Fibroblast of the conjunctiva (primary cell): ENCODE measurements at regions not wholly inside any gene's neighbourhood (a gene's known extent, or its start where the extent isn't known, plus 50 kb on each side); places are given as distances from the start of the nearest gene placed in this dataset.

Experiments
- DNase-seq: peaks from one replicate; pipeline ENCODE4 v3.0.0-alpha.2; 2010; ENCODE audit warnings: low read depth

DNA sequence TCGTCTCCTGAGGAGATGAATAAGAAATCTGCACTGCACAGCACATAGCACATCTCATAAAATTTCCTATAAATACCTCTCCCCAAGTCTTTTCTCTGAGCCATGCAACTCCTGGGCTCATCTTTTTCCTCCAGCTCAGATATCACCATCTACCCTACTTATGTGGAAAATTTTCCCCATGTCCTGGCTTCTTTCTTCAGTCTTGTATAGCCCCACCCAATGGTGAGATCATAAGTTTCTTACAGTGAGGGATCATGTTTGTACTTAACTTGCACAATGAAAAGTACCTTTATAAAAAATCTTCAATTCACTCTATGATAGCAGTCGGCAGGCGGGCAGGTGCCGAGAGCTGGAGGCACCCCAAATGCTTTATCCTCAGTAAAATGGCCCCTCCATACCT is 198.6 kb upstream of the S100G start:
- no peak for DNase-seq

DNA sequence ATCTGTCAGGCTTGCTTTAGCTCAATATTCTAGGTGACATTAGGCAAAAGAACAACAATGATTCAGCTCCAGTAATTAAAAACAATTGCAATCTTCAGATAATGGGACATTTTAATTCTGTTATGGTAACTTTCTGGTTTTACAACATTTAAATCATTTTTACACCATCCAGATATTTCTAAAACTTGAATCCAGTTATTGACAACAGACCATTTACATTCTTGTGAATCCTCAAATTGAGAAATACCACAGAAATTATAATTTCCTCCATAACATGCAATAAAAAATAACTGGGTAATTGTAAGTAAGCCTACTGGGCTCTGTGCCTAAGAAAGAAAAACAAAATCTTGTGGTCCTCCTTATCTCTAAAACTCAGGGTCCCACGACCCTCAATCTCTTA is 195.0 kb upstream of the S100G start:
- DNase-seq = no peak

DNA sequence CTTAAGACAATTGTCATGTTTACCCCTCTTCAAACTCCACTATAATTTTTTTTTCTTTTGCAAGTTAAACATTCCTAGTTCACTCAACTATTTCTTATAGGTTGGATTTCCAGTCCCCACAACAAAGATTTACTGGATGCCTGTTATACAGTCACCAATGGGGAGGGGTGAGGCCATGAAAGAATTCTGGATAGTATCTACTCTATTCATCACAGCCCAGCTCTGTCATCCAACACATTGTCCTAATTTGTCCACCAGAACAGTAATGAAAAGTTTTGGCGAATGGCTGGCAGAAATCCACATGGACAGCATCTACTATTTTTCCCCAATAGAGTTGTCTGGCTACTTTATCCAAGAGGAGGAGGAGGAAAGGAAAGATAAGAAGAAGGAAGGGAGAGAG is 192.7 kb upstream of the S100G start:
- DNase-seq = no peak

DNA sequence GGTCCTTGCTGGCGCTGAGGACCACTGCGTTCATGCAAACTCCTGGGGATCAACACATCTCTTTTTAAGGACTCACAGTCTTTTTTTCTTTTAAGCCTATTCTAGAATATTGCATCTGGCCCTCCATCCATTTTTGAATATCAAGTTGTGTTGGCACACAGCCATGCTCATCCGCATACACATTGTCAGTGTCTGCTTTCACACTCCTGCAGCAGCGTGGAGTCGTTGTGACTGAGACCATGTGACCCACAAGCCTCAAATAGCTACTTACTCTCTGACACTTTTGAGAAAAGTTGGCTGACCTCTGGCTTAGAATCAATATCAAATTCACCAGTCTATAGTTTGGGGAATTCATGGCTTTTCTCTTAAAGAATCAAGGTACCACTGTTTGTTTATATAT is 191.8 kb upstream of the S100G start:
- DNase-seq = no peak

DNA sequence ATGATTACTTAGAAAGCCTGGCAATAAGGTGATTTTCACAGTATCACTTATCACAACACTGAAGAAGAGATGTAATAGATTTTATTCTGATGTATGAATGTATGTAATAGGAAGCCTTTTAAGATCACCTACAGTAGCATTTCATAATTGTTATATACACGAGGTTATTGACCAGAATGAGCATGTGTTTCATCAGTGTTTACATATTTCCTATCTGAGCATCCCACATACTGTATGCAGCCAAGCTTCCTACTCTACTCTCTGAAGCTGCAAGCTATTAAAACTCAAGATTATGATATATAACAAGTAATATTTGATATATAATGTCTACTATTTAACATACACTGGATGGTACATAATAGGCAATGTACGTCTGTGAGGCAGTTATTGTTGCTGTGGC is 190.9 kb upstream of the S100G start:
- DNase-seq = no peak

DNA sequence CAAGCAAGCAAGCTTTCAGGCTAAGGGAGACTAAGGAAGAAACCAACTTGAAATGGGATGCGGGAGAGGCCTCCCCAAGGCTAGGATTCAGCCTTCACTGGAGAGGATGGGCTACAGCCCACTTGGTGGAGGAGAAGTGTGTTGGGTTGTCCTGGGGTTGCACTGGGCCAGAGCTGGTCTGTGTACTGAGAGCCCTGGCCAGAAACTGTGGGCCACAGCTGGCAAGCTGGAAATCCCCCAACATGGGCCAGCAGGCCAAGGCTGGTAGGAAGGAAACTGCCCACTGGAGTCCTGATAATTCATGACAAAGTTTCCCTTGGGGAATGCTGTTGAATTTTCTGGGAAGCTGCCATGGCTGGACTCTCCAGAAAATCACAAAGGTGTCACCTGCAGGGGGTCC is 188.0 kb upstream of the S100G start:
- no peak for DNase-seq

DNA sequence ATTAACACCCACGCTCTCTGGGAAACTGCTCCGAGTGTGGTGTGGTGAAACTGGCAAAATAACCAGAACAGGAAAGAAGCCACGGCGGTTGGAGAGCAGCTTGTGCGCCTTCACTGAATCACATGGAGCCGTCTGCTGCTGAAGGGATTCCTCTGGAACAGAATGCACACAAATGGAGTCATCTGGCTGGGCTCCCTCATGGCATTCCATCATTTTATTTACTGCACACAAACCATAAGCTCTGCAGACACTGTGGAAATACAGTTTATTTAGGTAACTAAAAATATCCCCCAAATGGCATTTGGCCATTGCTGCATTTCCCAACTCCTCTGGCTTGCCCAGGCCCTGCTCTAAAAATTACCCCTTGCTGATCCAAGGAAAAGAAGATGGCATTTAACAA is 187.0 kb upstream of the S100G start:
- DNase-seq = peak; percentile 32

DNA sequence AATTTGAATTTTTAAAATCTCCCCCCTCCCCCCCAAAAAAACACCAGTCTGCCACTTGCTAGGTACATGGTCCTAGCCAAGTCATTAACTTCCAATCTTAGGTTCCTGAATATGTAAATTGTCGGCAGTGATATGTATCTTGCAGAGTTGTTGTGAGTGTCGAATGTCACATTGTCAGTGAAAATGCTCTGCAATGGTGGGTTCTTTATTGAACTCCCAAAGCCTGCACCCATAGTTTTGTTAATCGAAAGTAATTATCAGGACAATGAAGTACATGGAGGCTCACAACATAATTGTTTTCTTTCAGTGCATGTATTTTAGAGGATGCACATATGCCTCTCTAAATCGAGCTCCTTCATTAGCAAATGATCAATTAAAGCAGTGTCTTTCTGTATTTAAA is 185.6 kb upstream of the S100G start:
- DNase-seq = no peak

DNA sequence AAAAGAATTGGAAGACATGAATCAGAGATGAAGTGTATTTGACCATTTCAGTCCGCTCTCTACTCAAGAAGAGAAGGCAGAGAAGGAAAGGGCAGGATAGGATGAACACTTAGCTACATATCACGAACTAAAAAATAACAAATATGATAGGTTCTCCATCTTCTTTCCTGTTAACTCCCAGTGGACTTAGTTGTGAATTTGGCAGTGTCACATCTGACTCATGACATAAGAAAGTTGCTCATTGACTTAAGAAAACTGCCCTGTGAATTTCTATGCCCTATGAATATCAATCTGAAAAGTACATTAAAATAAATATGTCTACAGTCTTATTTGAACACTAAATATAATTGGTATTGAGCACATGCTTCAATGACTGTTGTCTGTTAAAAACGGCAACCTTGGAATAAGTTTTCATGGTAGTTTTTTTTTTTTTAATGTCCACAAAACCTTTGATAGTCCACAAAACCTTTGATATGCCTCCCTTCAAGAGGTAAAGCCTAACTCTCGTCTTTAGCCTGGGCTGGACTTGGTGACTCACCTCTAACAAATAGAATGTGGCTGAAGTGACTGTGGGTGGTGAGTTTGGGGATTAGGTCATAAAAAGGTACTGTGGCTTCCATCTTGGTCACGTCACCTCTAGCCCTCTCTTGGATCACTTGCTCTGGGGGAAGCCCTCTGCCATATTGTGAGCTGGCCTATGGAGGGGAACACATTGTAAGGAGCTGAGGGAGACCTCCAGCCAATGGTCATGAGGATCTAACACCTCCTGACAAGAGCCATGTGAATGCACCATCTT is 184.7 kb upstream of the S100G start:
- no peak for DNase-seq

DNA sequence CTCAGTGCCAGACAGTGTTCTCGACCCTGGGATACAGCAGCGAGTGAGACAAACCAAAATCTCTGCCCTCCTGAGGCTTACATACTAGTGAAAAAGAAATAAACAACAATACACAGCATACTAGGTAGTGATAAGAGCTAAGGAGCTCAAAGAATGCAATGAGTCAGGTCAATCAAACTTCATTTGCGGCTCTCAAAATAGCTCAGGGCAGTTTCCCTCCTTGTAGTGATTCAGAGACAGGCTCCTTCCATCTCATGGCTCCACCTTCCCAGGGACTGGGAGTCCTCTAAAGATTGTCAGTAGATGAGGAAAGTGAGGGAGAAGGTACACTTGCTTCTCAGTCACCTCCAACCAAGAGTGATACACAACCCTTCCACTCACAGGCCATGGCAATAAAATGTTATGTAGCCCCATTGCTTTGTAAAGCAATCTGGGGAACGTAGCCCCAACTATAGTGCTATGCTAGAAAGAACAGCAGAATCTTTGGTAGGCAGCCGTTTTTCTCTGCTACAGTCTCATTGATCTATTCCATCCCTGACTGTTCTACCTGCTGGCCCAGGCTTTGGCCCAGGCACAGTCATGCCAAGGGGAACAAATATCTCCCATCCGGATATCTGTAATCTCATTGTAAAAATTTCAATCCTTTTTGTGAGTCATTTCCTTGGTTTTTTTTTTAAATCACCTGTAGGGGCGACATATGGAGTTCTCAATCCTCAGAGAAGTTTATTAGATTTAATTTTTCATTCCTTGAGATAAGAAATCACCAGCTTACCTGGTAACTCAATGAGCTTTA is 183.1 kb upstream of the S100G start:
- no peak for DNase-seq

DNA sequence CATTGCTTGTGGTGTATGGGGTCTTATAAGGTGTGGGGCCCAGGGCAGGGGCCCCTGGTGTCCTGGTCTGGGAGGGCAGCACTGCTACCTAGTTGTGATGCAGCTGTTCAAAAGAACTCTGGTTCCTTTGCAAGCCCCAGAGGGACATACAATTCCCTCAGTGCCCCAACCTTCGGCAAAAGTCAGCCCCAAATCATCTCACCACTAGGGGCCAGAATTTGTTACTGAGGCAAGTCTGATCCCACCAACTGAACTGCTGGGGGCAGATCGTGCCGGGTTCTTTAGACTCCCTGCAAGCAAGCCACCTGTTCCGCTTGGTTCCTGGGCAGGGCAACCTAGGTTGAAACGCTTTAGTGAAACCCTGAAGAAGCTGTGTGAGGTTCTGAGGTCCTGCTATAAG is 180.1 kb upstream of the S100G start:
- no peak for DNase-seq

DNA sequence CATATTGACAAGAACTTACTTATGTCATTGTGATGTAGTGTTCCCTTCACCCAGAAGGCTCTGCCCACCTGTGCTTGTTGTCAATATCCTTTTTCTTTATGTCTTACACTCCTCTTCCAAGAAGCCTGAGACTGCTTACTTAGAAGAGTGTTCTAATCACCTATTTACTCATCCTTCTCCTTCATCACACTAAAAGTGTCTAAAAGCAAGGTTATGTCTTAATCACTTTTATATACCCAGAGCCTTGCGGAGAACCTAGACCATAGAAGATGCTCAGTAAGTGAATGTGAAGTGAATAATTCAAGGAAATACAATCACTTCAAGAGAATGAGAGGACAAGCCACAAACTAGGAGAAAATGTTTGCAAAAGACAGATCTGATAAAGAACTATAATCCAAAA is 177.6 kb upstream of the S100G start:
- no peak for DNase-seq

DNA sequence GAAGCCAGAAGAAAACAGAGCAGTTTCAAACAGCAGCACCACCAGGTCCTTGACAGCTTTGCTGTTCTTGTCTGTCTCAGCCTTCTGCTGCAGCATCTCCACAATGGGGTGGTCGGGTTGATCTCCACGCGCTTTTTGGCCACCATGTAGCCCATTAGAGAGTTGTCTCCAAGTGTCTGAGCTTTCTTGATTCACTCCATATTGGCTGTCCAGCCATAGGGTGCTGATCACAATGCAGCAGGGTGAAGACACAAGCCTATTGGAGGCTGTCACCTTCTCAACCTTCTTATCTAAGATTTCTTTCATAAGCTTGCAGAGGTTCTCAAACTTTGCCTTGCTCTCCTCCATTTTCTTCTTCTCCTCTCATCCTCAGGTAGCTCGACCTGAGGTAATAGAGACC is 175.4 kb upstream of the S100G start:
- DNase-seq = no peak

DNA sequence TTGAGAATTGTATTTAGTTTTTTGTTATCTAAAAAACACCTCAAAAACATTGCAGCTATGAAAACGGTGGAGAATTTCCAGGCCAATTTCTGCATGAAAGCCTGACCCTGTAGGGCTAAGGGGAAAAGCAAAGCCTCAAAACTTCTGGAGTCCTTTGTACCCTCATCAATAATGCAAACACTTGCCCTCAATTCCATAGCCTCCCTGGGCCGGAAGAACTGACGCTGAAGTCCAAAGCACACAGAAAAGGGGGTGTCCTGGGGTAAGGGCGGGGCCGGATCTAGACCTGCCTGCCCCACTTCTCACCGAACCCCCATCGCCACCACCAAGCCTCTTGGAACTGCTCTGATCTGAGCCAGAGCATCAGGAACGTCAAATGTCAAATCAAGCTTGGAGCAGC is 173.9 kb upstream of the S100G start:
- DNase-seq = no peak

DNA sequence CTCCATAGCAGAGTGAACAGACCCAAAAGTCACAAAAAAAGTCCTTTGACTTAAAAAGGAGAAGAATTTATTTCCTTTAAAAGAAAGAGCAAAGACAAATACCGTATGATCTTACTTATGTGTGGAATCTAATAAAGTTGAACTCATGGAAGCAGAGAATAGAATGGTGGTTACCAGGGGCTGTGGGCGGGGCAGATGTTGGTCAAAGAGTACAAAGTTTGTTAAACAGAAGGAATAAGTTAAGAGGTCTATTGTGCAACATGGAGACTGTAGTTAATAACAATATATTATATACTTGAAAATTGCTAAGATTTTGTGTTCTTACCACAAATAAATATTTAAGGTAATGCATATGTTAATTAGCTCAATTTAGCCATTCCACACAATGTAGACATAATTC is 173.3 kb upstream of the S100G start:
- DNase-seq = no peak

DNA sequence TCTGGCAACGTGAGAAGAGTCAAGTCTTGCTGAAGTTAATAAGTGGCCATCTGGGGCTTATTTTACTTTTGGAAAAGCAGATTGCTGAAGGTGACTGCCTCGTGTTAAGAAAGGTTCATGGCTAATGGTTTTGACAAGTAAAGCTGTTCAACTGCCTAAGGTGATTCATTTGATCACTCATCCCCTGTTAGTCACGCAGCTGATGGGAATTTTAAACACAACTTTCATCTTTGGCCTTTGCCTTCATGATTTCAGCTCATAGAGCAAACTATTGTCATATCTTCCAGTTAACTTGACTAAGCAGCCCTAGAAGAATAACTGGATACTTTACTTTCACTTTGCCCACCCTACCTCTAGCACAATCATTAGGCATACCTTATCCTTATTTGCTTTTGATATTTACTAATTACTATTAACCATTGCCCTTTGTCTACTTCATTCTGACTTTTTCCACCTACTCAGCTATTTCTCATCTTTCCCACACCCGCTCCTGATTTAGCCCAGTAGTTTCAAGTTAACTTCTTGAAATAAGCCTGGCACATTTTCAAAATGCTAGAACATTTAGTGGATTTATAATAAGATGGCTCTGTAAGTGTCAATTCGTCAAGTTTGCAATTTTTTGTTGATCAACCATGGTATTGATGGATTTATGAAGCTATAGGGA is 170.6 kb upstream of the S100G start:
- no peak for DNase-seq

DNA sequence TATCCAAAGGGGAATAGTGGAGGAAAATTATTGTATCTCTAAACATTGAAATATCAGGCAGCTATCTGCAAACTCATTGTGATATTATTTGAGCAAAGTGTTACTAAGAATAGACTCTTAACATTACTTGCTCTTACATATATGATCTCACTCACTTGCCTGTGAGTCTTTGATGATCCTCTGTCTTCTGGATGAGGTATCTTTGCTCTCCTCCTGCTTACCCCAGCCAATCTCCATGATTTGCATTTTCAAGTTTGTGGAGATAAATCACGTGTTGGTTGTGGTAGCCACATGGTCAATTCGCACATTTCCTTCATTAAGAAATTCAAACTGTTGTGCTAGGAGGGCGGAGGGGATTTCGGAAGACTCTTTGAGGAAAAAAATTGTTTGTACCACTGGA is 169.9 kb upstream of the S100G start:
- DNase-seq = no peak

DNA sequence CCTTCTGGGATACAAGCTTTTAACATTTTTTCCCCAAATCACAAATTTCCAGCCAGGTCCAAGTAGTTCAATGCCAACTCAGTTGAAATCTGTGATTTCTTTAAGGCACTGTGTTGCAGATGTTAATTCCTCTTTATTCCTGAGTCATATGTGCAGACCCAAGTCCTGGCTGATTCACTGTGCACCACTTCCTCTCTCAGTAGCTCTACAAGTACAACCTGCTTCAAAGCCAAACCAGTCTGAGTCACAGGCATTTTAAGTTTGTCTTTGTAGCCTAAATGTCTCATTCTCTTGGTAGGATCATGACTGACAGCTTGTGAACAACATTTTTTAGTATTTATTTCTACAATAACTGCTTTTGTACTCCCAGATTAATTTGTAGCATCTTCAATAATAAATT is 165.6 kb upstream of the S100G start:
- peak; percentile 69 for DNase-seq

DNA sequence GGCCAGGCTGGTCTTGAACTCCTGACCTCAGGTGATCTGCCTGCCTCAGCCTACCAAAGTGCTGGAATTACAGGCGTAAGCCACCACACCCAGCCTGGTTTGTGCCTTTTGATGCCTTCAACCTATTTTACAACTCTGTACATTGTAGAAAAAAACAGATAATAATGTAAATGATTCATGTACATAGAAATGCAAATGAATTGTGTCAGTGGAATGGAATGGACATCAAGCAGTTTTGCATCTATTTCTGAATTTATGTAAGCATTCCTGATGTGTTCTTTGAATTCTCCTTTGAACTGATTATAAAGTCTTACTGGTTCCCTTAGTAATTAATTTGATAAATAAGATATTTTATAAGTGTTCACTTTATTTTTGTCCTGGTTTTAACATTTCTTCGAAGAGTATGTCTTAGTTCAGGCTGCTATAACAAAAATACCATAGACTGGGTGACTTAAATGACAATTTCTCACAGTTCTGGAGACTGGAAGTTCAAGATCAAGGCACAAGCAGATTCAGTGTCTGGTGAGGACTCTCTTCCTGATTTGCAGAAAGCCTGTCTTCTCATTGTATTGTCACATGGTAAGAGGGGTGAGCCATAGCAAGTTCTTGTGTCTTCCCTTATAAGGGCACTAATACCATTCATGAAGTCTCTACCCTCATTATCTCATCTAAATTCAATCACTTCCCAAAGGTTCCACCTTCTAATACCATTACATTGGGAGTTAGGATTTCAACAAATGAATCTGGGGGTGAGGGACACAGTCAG is 162.2 kb upstream of the S100G start:
- no peak for DNase-seq

DNA sequence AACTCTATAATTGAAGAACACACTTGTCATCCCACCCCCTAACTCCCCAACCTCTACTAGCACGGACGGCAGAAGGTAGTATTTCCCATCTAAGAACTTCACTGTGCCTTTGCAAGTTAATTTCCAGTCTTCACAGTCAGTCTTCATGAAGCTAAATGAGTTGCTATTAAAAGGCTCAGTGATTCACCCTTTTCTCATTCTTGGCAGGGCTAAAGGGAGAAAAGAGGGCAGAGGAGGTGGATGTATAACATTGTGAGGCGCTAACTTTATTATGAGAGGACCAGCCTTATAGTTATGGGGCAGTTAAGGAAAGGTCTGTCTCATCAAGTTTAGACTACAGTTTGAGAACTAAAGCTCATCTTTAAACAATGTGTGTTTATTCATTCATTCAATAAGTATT is 161.0 kb upstream of the S100G start:
- DNase-seq = no peak

DNA sequence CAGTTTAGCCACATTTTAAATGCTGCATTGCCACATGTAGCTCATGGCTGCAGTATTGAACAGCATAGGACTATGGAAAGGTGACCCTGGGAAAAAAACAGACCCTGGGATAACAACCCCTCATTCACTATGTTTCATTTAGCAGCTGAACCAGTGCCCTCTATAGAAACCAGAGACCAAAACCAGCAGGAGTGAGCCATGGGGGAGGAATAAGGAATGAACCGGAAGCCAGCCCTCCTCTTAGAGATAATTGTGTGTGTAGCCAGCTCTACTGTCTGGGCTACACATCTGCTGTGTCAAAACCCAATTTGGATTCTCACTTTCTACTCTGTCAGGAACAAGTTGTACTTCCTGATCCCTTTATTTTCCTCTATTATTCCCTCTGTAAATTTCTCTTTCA is 158.5 kb upstream of the S100G start:
- DNase-seq = no peak

DNA sequence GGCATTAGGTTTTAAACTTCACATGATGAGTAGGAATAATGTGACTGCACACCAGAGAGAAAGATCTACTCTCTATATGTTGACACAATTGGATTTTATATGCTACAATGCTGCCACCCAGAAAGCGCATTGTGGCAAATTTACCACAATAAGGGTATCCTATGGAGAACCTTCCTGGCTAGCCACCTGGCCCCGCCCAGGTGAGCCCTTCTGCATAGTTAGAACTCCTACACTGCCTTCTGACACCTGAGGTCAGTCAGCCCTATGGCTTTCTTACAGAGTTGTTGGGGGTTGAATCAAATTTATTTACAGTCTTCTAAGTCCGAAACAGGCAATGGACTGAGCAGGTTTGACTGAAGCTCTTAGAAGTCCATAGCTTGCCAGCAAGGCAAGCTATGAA is 153.8 kb upstream of the S100G start:
- no peak for DNase-seq
